GM12864 (cell line): ENCODE measurements at regions not wholly inside any gene's neighbourhood (a gene's known extent, or its start where the extent isn't known, plus 50 kb on each side); places are given as distances from the start of the nearest gene placed in this dataset.

Experiments used
- DNase-seq: peaks from one replicate; pipeline ENCODE4 v3.0.0-alpha.2; 2011; ENCODE audit warnings: low read depth
- H3K4me3 ChIP-seq: 2 replicates; pipeline ENCODE4 v1.5.1; 2011; ENCODE audit warnings: mild to moderate bottlenecking, low read depth, low read length, control low read depth
- CTCF ChIP-seq: IDR thresholded peaks from 2 replicates; pipeline ENCODE4 v1.5.1; 2011; ENCODE audit warnings: low read depth, mild to moderate bottlenecking, moderate library complexity, low read length, control low read depth, inconsistent platforms; ENCODE audit errors: missing control alignments

GRCh38 chr5:33033516-33033915 lies 322.4 kb downstream of the NPR3 start:
- no peak overlapping the region for H3K4me3 ChIP-seq
- no peak for DNase-seq
- TF ChIP-seq CTCF: no peak

- no peak for TF ChIP-seq CTCF
- H3K4me3 ChIP-seq: no peak overlapping the region
- DNase-seq: no peak
Measured at GRCh38 chr5:33034777-33035176, 323.7 kb downstream of the NPR3 start.

GRCh38 chr5:33035851-33036527 lies 324.9 kb downstream of the NPR3 start:
- TF ChIP-seq CTCF: no peak
- H3K4me3 ChIP-seq: no peak overlapping the region
- no peak for DNase-seq

- no peak for DNase-seq
- TF ChIP-seq CTCF: no peak
Measured at GRCh38 chr5:33037076-33037475, 326.0 kb downstream of the NPR3 start.

GRCh38 chr5:33041586-33041985 lies 330.5 kb downstream of the NPR3 start:
- no peak for TF ChIP-seq CTCF
- no peak for DNase-seq
- H3K4me3 ChIP-seq: no peak overlapping the region

More at GRCh38 chr5:33037076-33037475, 326.0 kb downstream of the NPR3 start:
- H3K4me3 ChIP-seq: no peak overlapping the region

- DNase-seq: no peak
- no peak overlapping the region for H3K4me3 ChIP-seq
- no peak for TF ChIP-seq CTCF
Measured at GRCh38 chr5:33043343-33043997, 332.3 kb downstream of the NPR3 start.

- no peak for DNase-seq
- no peak overlapping the region for H3K4me3 ChIP-seq
- no peak for TF ChIP-seq CTCF
Measured at GRCh38 chr5:33046091-33046490, 335.0 kb downstream of the NPR3 start.
